SK-N-SH (cell line): ENCODE measurements at regions not wholly inside any gene's neighbourhood (a gene's known extent, or its start where the extent isn't known, plus 50 kb on each side); places are given as distances from the start of the nearest gene placed in this dataset.

Experiments
- CTCF ChIA-PET: fragments of 300-600, 350-600 bp; formaldehyde crosslinking; extraction: SDS; loops from one replicate; lab custom pipeline; 2021; lab: Yijun Ruan, JAX
- POLR2A ChIA-PET: fragments of 350-600 bp; sonication (Branson Sonifier 250); formaldehyde crosslinking; extraction: SDS; loops from one replicate; lab custom pipeline; 2020; ENCODE audit warnings: antibody characterized with exemption, inconsistent platforms; lab: Yijun Ruan, JAX
- DNase-seq: peaks from one replicate; pipeline ENCODE4 v3.0.0; 2012
- H2AFZ ChIP-seq: fragments of 200-600 bp; sonication (generic); 2 replicates; pipeline ENCODE4 v1.8.1; 2016; ENCODE audit warnings: antibody characterized with exemption, mild to moderate bottlenecking, low read depth
- H3F3A ChIP-seq: fragments of 200-600 bp; sonication (generic); replicated peaks from 2 replicates; pipeline ENCODE3; 2016; ENCODE audit warnings: antibody characterized with exemption, mild to moderate bottlenecking; ENCODE audit not compliant: insufficient read depth
- H3K27ac ChIP-seq, 2 experiments: fragments of 200-500 bp in 1 of 2; fragments of 200-600 bp in 1 of 2; sonication (Bioruptor generic) in 1 of 2; sonication (generic), shearing (Covaris generic) in 1 of 2; 2 replicates each; pipeline versions ENCODE4 v1.5.1 to v1.6.1; 2014 to 2016; ENCODE audit warnings: low read depth in 2 of 2, inconsistent platforms in 1 of 2, low read length in 1 of 2, mild to moderate bottlenecking in 1 of 2, mixed read lengths in 1 of 2
- H3K27me3 ChIP-seq: fragments of 200-600 bp; sonication (generic), shearing (Covaris generic); 2 replicates; pipeline ENCODE4 v1.6.1; 2016; ENCODE audit warnings: mixed run types; ENCODE audit not compliant: insufficient read depth
- H3K36me3 ChIP-seq, 2 experiments: fragments of 200-500 bp in 1 of 2; fragments of 200-600 bp in 1 of 2; sonication (Bioruptor generic) in 1 of 2; sonication (generic) in 1 of 2; replicated peaks in 1 of 2; 2 replicates each; pipeline versions ENCODE3 to v1.5.1; 2014 to 2016; ENCODE audit warnings: low read length in 1 of 2, mild to moderate bottlenecking in 1 of 2; ENCODE audit not compliant: insufficient read depth in 2 of 2, control insufficient read depth in 1 of 2
- H3K4me1 ChIP-seq, 2 experiments: fragments of 200-500 bp in 1 of 2; fragments of 200-600 bp in 1 of 2; sonication (Bioruptor generic) in 1 of 2; sonication (generic), shearing (Covaris generic) in 1 of 2; 2 replicates each; pipeline versions ENCODE4 v1.5.1 to v1.6.1; 2014 to 2016; ENCODE audit warnings: low read depth in 1 of 2, low read length in 1 of 2, mixed run types in 1 of 2; ENCODE audit not compliant: insufficient read depth in 2 of 2, control insufficient read depth in 1 of 2
- H3K4me2 ChIP-seq: fragments of 200-600 bp; sonication (generic), shearing (Covaris generic); 2 replicates; pipeline ENCODE4 v1.6.1; 2017; ENCODE audit warnings: mixed run types
- H3K4me3 ChIP-seq, 2 experiments: fragments of 200-500 bp in 1 of 2; fragments of 200-600 bp in 1 of 2; sonication (Bioruptor generic) in 1 of 2; sonication (generic), shearing (Covaris generic) in 1 of 2; 2 replicates each; pipeline versions ENCODE4 v1.5.1 to v1.8.1; 2014 to 2016; ENCODE audit warnings: low read depth in 2 of 2, inconsistent platforms in 1 of 2, low read length in 1 of 2, mild to moderate bottlenecking in 1 of 2, mixed read lengths in 1 of 2, moderate library complexity in 1 of 2
- H3K79me2 ChIP-seq: fragments of 200-600 bp; sonication (generic); 2 replicates; pipeline ENCODE4 v1.8.1; 2017; ENCODE audit warnings: mild to moderate bottlenecking; ENCODE audit not compliant: insufficient read depth
- H3K9ac ChIP-seq: fragments of 200-600 bp; sonication (generic); 2 replicates; pipeline ENCODE4 v1.6.1; 2017; ENCODE audit warnings: mixed run types
- H3K9me2 ChIP-seq: fragments of 200-600 bp; sonication (generic); 2 replicates; pipeline ENCODE4 v1.6.1; 2017; ENCODE audit warnings: mixed run types
- H3K9me3 ChIP-seq: fragments of 200-600 bp; sonication (generic); 2 replicates; pipeline ENCODE4 v1.6.1; 2017; ENCODE audit warnings: mixed run types, mild to moderate bottlenecking, moderate library complexity
- H4K20me1 ChIP-seq: fragments of 200-600 bp; sonication (generic); 2 replicates; pipeline ENCODE4 v1.6.1; 2017; ENCODE audit warnings: mild to moderate bottlenecking, mixed run types; ENCODE audit not compliant: insufficient read depth
- CHD2 ChIP-seq: fragments of 150-350 bp; IDR thresholded peaks from 2 replicates; pipeline ENCODE4 v1.6.1; 2018; ENCODE audit warnings: low read length; ENCODE audit not compliant: partially characterized antibody
- EZH2phosphoT487 ChIP-seq: fragments of 200-600 bp; sonication (generic); IDR thresholded peaks from 2 replicates; pipeline ENCODE4 v1.6.1; 2017; ENCODE audit warnings: low read depth, mixed run types, mild to moderate bottlenecking, antibody characterized with exemption, moderate library complexity, borderline replicate concordance
- FOSL2 ChIP-seq: IDR thresholded peaks from 2 replicates; pipeline ENCODE4 v1.4.0; 2012; ENCODE audit warnings: low read depth, mild to moderate bottlenecking, moderate library complexity, borderline replicate concordance
- FOXJ3 ChIP-seq: sonication (generic); formaldehyde crosslinking; IDR thresholded peaks from 2 replicates; pipeline ENCODE4 v1.5.1; 2020; ENCODE audit warnings: mild to moderate bottlenecking, missing genetic modification reagents
- GABPA ChIP-seq: IDR thresholded peaks from 2 replicates; pipeline ENCODE4 v1.4.0; 2012; ENCODE audit warnings: low read depth, mild to moderate bottlenecking
- GATA2 ChIP-seq: sonication (generic); formaldehyde crosslinking; IDR thresholded peaks from 2 replicates; pipeline ENCODE4 v1.5.0; 2020; ENCODE audit warnings: mild to moderate bottlenecking, missing genetic modification reagents
- JUND ChIP-seq: IDR thresholded peaks from 2 replicates; pipeline ENCODE4 v1.4.0; 2012
- MEF2A ChIP-seq: IDR thresholded peaks from 2 replicates; pipeline ENCODE4 v1.4.0; 2012; ENCODE audit warnings: low read depth, borderline replicate concordance
- RFX5 ChIP-seq: IDR thresholded peaks from 2 replicates; pipeline ENCODE4 v1.6.1; 2012; ENCODE audit warnings: mild to moderate bottlenecking, improper control_type of control experiment, low read length
- SIN3A ChIP-seq: IDR thresholded peaks from 2 replicates; pipeline ENCODE4 v1.6.1; 2012; ENCODE audit warnings: low read depth, mild to moderate bottlenecking, low read length, moderate library complexity, borderline replicate concordance
- TCF12 ChIP-seq: IDR thresholded peaks from 2 replicates; pipeline ENCODE4 v1.4.0; 2012
- TEAD4 ChIP-seq: IDR thresholded peaks from 2 replicates; pipeline ENCODE4 v1.4.0; 2012; ENCODE audit warnings: mild to moderate bottlenecking, borderline replicate concordance; ENCODE audit not compliant: insufficient read depth
- WGBS: methylation state at CpG from one replicate; pipeline ENCODE4 v1.1.6; 2017; ENCODE audit warnings: low lambda C conversion rate; 5-methylcytosine and 5-hydroxymethylcytosine counted together
- TF ChIP-seq, protein P1 (sequence below): fragments of 150-350 bp; IDR thresholded peaks from 2 replicates; pipeline ENCODE4 v1.6.1; 2016; ENCODE audit warnings: mild to moderate bottlenecking, low read depth, low read length
- TF ChIP-seq, protein P2 (sequence below): IDR thresholded peaks from 2 replicates; pipeline ENCODE4 v1.4.0; 2012; ENCODE audit warnings: low read depth
- TF ChIP-seq, protein P3 (sequence below): fragments of 150-350 bp; IDR thresholded peaks from 2 replicates; pipeline ENCODE4 v1.6.1; 2017; ENCODE audit warnings: antibody characterized with exemption, low read length, low read depth, borderline replicate concordance
- TF ChIP-seq, protein P4 (sequence below): fragments of 200-600 bp; sonication (generic); IDR thresholded peaks from 2 replicates; pipeline ENCODE4 v1.6.1; 2017; ENCODE audit warnings: antibody characterized with exemption, mild to moderate bottlenecking, moderate library complexity
- TF ChIP-seq, protein P5 (sequence below): IDR thresholded peaks from 2 replicates; pipeline ENCODE4 v1.4.0; 2012; ENCODE audit warnings: low read depth, borderline replicate concordance

DNA sequence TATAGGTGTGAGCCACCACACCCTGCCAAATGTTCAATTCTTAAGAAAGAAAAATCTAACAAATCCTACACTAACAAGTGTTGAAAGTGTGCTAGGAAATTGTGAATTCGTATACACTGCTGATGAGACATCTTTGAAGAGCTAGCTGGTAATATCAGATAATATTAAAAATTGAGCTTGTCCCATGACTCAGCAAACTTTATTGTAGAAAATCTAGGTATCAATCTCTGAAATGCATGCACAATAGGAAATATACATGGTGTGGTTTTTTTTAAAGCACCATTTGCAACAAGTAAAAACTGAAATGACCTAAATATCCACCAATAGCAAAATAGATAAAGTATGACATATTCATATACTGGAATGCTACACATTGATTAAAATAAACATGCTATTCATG, 110.1 kb upstream of the NXT1 start:
- H4K20me1 ChIP-seq = no peaks in the 10 kb centered on the region
- POLR2A ChIA-PET = no interaction called here
- no peaks in the 10 kb centered on the region for H3K36me3 ChIP-seq
- no peaks in the 10 kb centered on the region for H3F3A ChIP-seq
- H3K4me2 ChIP-seq = no peak overlapping the region
- no peaks in the 10 kb centered on the region for H3K9me3 ChIP-seq
- no peaks in the 10 kb centered on the region for H3K9me2 ChIP-seq
- no peak overlapping the region for H3K27ac ChIP-seq
- TF ChIP-seq CHD2 (no peak), TCF12 (no peak), TEAD4 (no peak), JUND (no peak), EZH2phosphoT487 (no peak), FOSL2 (no peak), GATA2 (CRISPR knock-in tag) (no peak), SIN3A (no peak), RFX5 (no peak), MEF2A (no peak), FOXJ3 (no peak)
- TF ChIP-seq, protein P1, sequence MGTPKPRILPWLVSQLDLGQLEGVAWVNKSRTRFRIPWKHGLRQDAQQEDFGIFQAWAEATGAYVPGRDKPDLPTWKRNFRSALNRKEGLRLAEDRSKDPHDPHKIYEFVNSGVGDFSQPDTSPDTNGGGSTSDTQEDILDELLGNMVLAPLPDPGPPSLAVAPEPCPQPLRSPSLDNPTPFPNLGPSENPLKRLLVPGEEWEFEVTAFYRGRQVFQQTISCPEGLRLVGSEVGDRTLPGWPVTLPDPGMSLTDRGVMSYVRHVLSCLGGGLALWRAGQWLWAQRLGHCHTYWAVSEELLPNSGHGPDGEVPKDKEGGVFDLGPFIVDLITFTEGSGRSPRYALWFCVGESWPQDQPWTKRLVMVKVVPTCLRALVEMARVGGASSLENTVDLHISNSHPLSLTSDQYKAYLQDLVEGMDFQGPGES = no peak
- TF ChIP-seq, protein P2, sequence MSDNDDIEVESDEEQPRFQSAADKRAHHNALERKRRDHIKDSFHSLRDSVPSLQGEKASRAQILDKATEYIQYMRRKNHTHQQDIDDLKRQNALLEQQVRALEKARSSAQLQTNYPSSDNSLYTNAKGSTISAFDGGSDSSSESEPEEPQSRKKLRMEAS = no peak
- TF ChIP-seq, protein P3, sequence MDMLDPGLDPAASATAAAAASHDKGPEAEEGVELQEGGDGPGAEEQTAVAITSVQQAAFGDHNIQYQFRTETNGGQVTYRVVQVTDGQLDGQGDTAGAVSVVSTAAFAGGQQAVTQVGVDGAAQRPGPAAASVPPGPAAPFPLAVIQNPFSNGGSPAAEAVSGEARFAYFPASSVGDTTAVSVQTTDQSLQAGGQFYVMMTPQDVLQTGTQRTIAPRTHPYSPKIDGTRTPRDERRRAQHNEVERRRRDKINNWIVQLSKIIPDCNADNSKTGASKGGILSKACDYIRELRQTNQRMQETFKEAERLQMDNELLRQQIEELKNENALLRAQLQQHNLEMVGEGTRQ = no peak
- TF ChIP-seq, protein P4, sequence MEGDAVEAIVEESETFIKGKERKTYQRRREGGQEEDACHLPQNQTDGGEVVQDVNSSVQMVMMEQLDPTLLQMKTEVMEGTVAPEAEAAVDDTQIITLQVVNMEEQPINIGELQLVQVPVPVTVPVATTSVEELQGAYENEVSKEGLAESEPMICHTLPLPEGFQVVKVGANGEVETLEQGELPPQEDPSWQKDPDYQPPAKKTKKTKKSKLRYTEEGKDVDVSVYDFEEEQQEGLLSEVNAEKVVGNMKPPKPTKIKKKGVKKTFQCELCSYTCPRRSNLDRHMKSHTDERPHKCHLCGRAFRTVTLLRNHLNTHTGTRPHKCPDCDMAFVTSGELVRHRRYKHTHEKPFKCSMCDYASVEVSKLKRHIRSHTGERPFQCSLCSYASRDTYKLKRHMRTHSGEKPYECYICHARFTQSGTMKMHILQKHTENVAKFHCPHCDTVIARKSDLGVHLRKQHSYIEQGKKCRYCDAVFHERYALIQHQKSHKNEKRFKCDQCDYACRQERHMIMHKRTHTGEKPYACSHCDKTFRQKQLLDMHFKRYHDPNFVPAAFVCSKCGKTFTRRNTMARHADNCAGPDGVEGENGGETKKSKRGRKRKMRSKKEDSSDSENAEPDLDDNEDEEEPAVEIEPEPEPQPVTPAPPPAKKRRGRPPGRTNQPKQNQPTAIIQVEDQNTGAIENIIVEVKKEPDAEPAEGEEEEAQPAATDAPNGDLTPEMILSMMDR = no peak
- no peak overlapping the region for H2AFZ ChIP-seq
- CTCF ChIA-PET = no interaction called here
- no peak for DNase-seq
- no peak overlapping the region for H3K9ac ChIP-seq
- no peaks in the 10 kb centered on the region; the same call in 1 of the 2 replicates for H3K27me3 ChIP-seq
- H3K79me2 ChIP-seq = no peaks in the 10 kb centered on the region
- H3K4me1 ChIP-seq = no peaks in the 10 kb centered on the region
- H3K4me3 ChIP-seq = no peak overlapping the region
- 16% methylated on average over 1 of the region's 1 CpG for WGBS

DNA sequence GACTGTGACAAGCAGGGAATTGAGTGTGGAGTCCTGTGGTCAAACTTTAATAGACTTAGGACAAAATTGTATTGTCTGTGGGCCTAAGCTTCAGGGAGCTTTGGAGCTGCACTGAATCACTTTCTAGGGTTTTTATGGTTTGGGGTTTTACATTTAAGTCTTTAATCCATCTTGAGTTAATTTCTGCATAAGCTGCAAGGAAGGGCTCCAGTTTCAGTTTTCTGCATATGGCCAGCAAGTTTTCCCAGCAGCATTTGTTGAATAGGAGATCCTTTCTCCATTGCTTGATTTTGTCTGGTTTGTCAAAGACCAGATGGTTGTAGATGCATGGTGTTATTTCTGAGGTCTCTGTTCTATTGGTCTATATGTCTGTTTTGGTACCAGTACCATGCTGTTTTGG, 113.4 kb upstream of the NXT1 start:
- ChIA-PET CTCF (no interaction called here), POLR2A (no interaction called here)
- H2AFZ ChIP-seq = no peak overlapping the region
- H3K27me3 ChIP-seq = no peaks in the 10 kb centered on the region; the same call in 1 of the 2 replicates
- no peak overlapping the region for H3K4me2 ChIP-seq
- TF ChIP-seq FOXJ3 (no peak), GABPA (no peak), FOSL2 (no peak)
- TF ChIP-seq, protein P5, sequence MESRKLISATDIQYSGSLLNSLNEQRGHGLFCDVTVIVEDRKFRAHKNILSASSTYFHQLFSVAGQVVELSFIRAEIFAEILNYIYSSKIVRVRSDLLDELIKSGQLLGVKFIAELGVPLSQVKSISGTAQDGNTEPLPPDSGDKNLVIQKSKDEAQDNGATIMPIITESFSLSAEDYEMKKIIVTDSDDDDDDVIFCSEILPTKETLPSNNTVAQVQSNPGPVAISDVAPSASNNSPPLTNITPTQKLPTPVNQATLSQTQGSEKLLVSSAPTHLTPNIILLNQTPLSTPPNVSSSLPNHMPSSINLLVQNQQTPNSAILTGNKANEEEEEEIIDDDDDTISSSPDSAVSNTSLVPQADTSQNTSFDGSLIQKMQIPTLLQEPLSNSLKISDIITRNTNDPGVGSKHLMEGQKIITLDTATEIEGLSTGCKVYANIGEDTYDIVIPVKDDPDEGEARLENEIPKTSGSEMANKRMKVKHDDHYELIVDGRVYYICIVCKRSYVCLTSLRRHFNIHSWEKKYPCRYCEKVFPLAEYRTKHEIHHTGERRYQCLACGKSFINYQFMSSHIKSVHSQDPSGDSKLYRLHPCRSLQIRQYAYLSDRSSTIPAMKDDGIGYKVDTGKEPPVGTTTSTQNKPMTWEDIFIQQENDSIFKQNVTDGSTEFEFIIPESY = no peak
- H3F3A ChIP-seq = no peaks in the 10 kb centered on the region
- H3K9me2 ChIP-seq = no peaks in the 10 kb centered on the region
- DNase-seq = no peak
- H3K9me3 ChIP-seq = no peaks in the 10 kb centered on the region
- H3K79me2 ChIP-seq = no peaks in the 10 kb centered on the region
- H3K36me3 ChIP-seq = no peaks in the 10 kb centered on the region
- no peak overlapping the region for H3K9ac ChIP-seq
- no peaks in the 10 kb centered on the region for H3K4me1 ChIP-seq
- no peak overlapping the region for H3K4me3 ChIP-seq
- no peak overlapping the region for H3K27ac ChIP-seq
- no peaks in the 10 kb centered on the region for H4K20me1 ChIP-seq
